HEK293 (cell line): ENCODE measurements at regions not wholly inside any gene's neighbourhood (a gene's known extent, or its start where the extent isn't known, plus 50 kb on each side); places are given as distances from the start of the nearest gene placed in this dataset.

Source experiments
- CTCF ChIA-PET: fragments of 350-600 bp; formaldehyde crosslinking; extraction: SDS; loops from one replicate; lab custom pipeline; 2021; ENCODE audit warnings: antibody characterized with exemption; lab: Yijun Ruan, JAX
- POLR2A ChIA-PET: fragments of 300-600 bp; formaldehyde crosslinking; extraction: SDS; loops from one replicate; lab custom pipeline; 2020; ENCODE audit warnings: antibody characterized with exemption, inconsistent platforms; lab: Yijun Ruan, JAX
- H3K27ac ChIP-seq: fragments of 200-500 bp; sonication (Bioruptor generic); 2 replicates; pipeline ENCODE4 v1.5.1; 2014; ENCODE audit warnings: low read depth, low read length, control low read depth, inconsistent platforms; ENCODE audit errors: extremely low read depth
- H3K36me3 ChIP-seq, 2 experiments: fragments of 200-500 bp in 1 of 2; sonication (Bioruptor generic) in 1 of 2; 1 replicate in 1 of 2; 2 replicates in 1 of 2; pipeline ENCODE4 v1.5.1; 2014 to 2017; ENCODE audit warnings: inconsistent platforms in 2 of 2, low read length in 2 of 2; ENCODE audit not compliant: control insufficient read depth in 2 of 2, insufficient read depth in 1 of 2
- H3K4me1 ChIP-seq: fragments of 200-500 bp; sonication (Bioruptor generic); 2 replicates; pipeline ENCODE4 v1.5.1; 2014; ENCODE audit warnings: mild to moderate bottlenecking, low read length, inconsistent platforms; ENCODE audit not compliant: control insufficient read depth, insufficient read depth
- H3K4me3 ChIP-seq: 2 replicates; pipeline ENCODE4 v1.5.1; 2011; ENCODE audit warnings: low read depth, mild to moderate bottlenecking, control low read depth, low read length, moderate library complexity
- H3K9me3 ChIP-seq: fragments of 200-500 bp; sonication (Bioruptor generic); 2 replicates; pipeline ENCODE4 v1.5.1; 2014; ENCODE audit warnings: low read depth, low read length, inconsistent platforms; ENCODE audit not compliant: control insufficient read depth, insufficient read depth
- GFI1B ChIP-seq: fragments of 450-650 bp; formaldehyde crosslinking; IDR thresholded peaks from 2 replicates; pipeline ENCODE4 v1.5.1; 2016; ENCODE audit warnings: missing biosample characterization, missing genetic modification characterization
- GLIS1 ChIP-seq: fragments of 450-650 bp; formaldehyde crosslinking; IDR thresholded peaks from 2 replicates; pipeline ENCODE4 v1.5.1; 2016; ENCODE audit warnings: missing biosample characterization, missing genetic modification characterization
- KLF16 ChIP-seq: fragments of 450-650 bp; formaldehyde crosslinking; IDR thresholded peaks from 2 replicates; pipeline ENCODE4 v1.5.1; 2017; ENCODE audit warnings: missing biosample characterization, missing genetic modification characterization
- SETDB1 ChIP-seq: IDR thresholded peaks from one replicate; pipeline ENCODE4 v1.6.1; 2017; ENCODE audit warnings: mild to moderate bottlenecking, low read length, moderate library complexity, mixed read lengths; ENCODE audit not compliant: insufficient read length
- SP2 ChIP-seq: fragments of 450-650 bp; formaldehyde crosslinking; IDR thresholded peaks from 2 replicates; pipeline ENCODE4 v1.5.1; 2016; ENCODE audit warnings: missing biosample characterization, missing genetic modification characterization
- SP3 ChIP-seq: fragments of 450-650 bp; formaldehyde crosslinking; IDR thresholded peaks from 2 replicates; pipeline ENCODE4 v1.5.1; 2016; ENCODE audit warnings: missing biosample characterization, missing genetic modification characterization
- TRIM28 ChIP-seq: IDR thresholded peaks from 2 replicates; pipeline ENCODE4 v1.6.1; 2011; ENCODE audit warnings: low read length, control low read depth, borderline replicate concordance
- YY2 ChIP-seq: fragments of 450-650 bp; formaldehyde crosslinking; IDR thresholded peaks from 2 replicates; pipeline ENCODE4 v1.5.1; 2016; ENCODE audit warnings: missing biosample characterization, missing genetic modification characterization
- ZBTB48 ChIP-seq: fragments of 450-650 bp; formaldehyde crosslinking; IDR thresholded peaks from 2 replicates; pipeline ENCODE4 v1.5.1; 2016; ENCODE audit warnings: missing biosample characterization, missing genetic modification characterization
- ZFP37 ChIP-seq: fragments of 450-650 bp; formaldehyde crosslinking; IDR thresholded peaks from 2 replicates; pipeline ENCODE4 v1.5.1; 2016; ENCODE audit warnings: missing biosample characterization, missing genetic modification characterization
- ZNF169 ChIP-seq: fragments of 450-650 bp; formaldehyde crosslinking; IDR thresholded peaks from 2 replicates; pipeline ENCODE4 v1.5.1; 2016; ENCODE audit warnings: missing biosample characterization, missing genetic modification characterization
- ZNF214 ChIP-seq: fragments of 450-650 bp; formaldehyde crosslinking; IDR thresholded peaks from 2 replicates; pipeline ENCODE4 v1.5.1; 2017; ENCODE audit warnings: missing biosample characterization, mild to moderate bottlenecking, missing genetic modification characterization, borderline replicate concordance
- ZNF239 ChIP-seq: fragments of 450-650 bp; formaldehyde crosslinking; IDR thresholded peaks from 2 replicates; pipeline ENCODE4 v1.5.1; 2016; ENCODE audit warnings: missing biosample characterization, missing genetic modification characterization
- ZNF510 ChIP-seq: fragments of 450-650 bp; formaldehyde crosslinking; IDR thresholded peaks from 2 replicates; pipeline ENCODE4 v1.5.1; 2018; ENCODE audit warnings: mild to moderate bottlenecking, missing genetic modification characterization, missing biosample characterization; ENCODE audit not compliant: insufficient replicate concordance
- ZNF571 ChIP-seq: fragments of 450-650 bp; formaldehyde crosslinking; IDR thresholded peaks from 2 replicates; pipeline ENCODE4 v1.5.0; 2017; ENCODE audit warnings: missing biosample characterization, missing genetic modification characterization
- ZNF610 ChIP-seq: fragments of 450-650 bp; formaldehyde crosslinking; IDR thresholded peaks from 2 replicates; pipeline ENCODE4 v1.5.1; 2016; ENCODE audit warnings: missing biosample characterization, missing genetic modification characterization, borderline replicate concordance
- ZNF623 ChIP-seq: fragments of 450-650 bp; formaldehyde crosslinking; IDR thresholded peaks from 2 replicates; pipeline ENCODE4 v1.5.1; 2016; ENCODE audit warnings: missing biosample characterization, missing genetic modification characterization
- ZNF791 ChIP-seq: fragments of 450-650 bp; formaldehyde crosslinking; IDR thresholded peaks from 2 replicates; pipeline ENCODE4 v1.5.1; 2016; ENCODE audit warnings: missing biosample characterization, missing genetic modification characterization
- TF ChIP-seq, protein P1 (sequence below): fragments of 450-650 bp; formaldehyde crosslinking; IDR thresholded peaks from 2 replicates; pipeline ENCODE4 v1.5.1; 2017; ENCODE audit warnings: missing biosample characterization, missing genetic modification characterization
- TF ChIP-seq, protein P2 (sequence below): fragments of 450-650 bp; formaldehyde crosslinking; IDR thresholded peaks from 2 replicates; pipeline ENCODE4 v1.5.1; 2016; ENCODE audit warnings: missing biosample characterization, missing genetic modification characterization
- TF ChIP-seq, protein P3 (sequence below): fragments of 450-650 bp; formaldehyde crosslinking; IDR thresholded peaks from 2 replicates; pipeline ENCODE4 v1.5.1; 2017; ENCODE audit warnings: missing biosample characterization, missing genetic modification characterization
- TF ChIP-seq, protein P4 (sequence below): fragments of 450-650 bp; formaldehyde crosslinking; IDR thresholded peaks from 2 replicates; pipeline ENCODE4; 2016; ENCODE audit warnings: missing biosample characterization, missing genetic modification characterization
- TF ChIP-seq, protein P5 (sequence below): fragments of 450-650 bp; formaldehyde crosslinking; IDR thresholded peaks from 2 replicates; pipeline ENCODE4 v1.5.1; 2017; ENCODE audit warnings: missing biosample characterization, missing genetic modification characterization
- TF ChIP-seq, protein P6 (sequence below): fragments of 450-650 bp; formaldehyde crosslinking; IDR thresholded peaks from 2 replicates; pipeline ENCODE4 v1.5.1; 2016; ENCODE audit warnings: missing biosample characterization, missing genetic modification characterization

DNA sequence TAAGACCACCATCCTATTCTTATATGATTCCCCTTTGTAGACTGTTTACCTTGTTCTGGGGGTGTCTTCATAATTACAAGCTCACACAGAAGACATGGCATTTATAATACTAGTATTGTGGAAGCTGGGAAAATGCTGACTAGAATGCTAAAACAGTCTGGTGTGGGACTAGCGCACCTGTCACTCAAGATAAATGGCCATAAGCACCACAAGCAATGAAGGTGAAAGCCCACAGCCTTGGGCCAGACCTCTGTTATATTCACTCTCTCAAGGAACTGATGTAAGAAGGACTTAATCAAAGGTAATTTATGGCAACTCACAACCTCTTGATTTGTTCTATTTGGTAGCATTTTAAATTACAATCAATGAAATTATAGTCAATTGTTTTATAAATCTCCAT, 721.5 kb downstream of the SEMA5A start (continued):
- TF ChIP-seq ZFP37 (tag by site-specific recombination) = no peak
- TF ChIP-seq, protein P1, sequence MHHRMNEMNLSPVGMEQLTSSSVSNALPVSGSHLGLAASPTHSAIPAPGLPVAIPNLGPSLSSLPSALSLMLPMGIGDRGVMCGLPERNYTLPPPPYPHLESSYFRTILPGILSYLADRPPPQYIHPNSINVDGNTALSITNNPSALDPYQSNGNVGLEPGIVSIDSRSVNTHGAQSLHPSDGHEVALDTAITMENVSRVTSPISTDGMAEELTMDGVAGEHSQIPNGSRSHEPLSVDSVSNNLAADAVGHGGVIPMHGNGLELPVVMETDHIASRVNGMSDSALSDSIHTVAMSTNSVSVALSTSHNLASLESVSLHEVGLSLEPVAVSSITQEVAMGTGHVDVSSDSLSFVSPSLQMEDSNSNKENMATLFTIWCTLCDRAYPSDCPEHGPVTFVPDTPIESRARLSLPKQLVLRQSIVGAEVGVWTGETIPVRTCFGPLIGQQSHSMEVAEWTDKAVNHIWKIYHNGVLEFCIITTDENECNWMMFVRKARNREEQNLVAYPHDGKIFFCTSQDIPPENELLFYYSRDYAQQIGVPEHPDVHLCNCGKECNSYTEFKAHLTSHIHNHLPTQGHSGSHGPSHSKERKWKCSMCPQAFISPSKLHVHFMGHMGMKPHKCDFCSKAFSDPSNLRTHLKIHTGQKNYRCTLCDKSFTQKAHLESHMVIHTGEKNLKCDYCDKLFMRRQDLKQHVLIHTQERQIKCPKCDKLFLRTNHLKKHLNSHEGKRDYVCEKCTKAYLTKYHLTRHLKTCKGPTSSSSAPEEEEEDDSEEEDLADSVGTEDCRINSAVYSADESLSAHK (tag by site-specific recombination) = no peak
- no peak for TF ChIP-seq GFI1B (tag by site-specific recombination)
- no peak for TF ChIP-seq GLIS1
- TF ChIP-seq, protein P2, sequence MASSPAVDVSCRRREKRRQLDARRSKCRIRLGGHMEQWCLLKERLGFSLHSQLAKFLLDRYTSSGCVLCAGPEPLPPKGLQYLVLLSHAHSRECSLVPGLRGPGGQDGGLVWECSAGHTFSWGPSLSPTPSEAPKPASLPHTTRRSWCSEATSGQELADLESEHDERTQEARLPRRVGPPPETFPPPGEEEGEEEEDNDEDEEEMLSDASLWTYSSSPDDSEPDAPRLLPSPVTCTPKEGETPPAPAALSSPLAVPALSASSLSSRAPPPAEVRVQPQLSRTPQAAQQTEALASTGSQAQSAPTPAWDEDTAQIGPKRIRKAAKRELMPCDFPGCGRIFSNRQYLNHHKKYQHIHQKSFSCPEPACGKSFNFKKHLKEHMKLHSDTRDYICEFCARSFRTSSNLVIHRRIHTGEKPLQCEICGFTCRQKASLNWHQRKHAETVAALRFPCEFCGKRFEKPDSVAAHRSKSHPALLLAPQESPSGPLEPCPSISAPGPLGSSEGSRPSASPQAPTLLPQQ = no peak
- TF ChIP-seq TRIM28 = no peak
- no peak for TF ChIP-seq KLF16 (tag by site-specific recombination)
- no peak for TF ChIP-seq ZNF169

DNA sequence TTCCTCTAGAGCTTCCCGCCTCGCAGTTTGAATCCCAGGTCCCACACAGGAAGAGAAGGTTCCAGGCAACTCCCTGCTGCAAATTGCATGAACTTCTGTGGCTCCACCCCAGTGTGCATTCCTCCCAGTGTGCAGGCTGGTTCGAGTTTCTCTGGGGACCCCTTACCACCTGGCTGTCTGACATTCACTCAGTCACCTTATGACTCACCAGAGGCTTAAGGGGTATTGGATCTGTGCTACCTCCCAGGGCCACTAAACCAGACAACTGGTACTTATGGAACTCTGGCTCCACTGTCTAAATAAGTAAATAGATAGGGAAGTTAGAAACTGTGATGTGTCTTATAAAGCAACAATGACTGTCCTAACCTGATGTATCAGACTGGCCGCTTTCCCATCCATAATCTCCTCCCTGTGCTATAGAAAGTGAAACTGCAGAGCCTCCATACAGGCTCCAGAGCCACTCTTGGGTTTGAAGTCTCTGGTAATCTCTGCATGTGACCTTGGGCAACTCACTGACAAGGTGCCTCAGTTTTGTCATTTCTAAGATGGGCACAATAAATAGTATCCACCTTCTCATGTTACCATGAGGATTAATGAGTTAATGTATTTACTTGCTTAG, 720.6 kb downstream of the SEMA5A start:
- H3K27ac ChIP-seq = no peak overlapping the region
- CTCF ChIA-PET = interaction anchor here (0.7 kb wide), 1 partner anchor 303 kb away, joined by 3 read pairs; no protein-coding TSS in a partner anchor
- H3K9me3 ChIP-seq = no peaks in the 10 kb centered on the region
- POLR2A ChIA-PET = no interaction called here
- no peak overlapping the region for H3K4me3 ChIP-seq
- H3K4me1 ChIP-seq = no peaks in the 10 kb centered on the region
- TF ChIP-seq, protein P3, sequence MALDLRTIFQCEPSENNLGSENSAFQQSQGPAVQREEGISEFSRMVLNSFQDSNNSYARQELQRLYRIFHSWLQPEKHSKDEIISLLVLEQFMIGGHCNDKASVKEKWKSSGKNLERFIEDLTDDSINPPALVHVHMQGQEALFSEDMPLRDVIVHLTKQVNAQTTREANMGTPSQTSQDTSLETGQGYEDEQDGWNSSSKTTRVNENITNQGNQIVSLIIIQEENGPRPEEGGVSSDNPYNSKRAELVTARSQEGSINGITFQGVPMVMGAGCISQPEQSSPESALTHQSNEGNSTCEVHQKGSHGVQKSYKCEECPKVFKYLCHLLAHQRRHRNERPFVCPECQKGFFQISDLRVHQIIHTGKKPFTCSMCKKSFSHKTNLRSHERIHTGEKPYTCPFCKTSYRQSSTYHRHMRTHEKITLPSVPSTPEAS (tag by site-specific recombination) = no peak
- TF ChIP-seq YY2 (no peak), ZNF214 (tag by site-specific recombination) (no peak), ZBTB48 (tag by site-specific recombination) (no peak), ZNF571 (tag by site-specific recombination) (no peak), ZNF791 (tag by site-specific recombination) (no peak), ZNF510 (tag by site-specific recombination) (no peak), SP2 (tag by site-specific recombination) (no peak), ZNF623 (tag by site-specific recombination) (no peak), SP3 (tag by site-specific recombination) (no peak), ZNF239 (tag by site-specific recombination) (no peak), ZNF610 (tag by site-specific recombination) (no peak), SETDB1 (no peak)
- TF ChIP-seq, protein P4, sequence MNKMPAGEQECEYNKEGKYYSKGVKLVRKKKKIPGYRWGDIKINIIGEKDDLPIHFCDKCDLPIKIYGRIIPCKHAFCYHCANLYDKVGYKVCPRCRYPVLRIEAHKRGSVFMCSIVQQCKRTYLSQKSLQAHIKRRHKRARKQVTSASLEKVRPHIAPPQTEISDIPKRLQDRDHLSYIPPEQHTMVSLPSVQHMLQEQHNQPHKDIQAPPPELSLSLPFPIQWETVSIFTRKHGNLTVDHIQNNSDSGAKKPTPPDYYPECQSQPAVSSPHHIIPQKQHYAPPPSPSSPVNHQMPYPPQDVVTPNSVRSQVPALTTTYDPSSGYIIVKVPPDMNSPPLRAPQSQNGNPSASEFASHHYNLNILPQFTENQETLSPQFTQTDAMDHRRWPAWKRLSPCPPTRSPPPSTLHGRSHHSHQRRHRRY (tag by site-specific recombination) = no peak
- TF ChIP-seq, protein P5, sequence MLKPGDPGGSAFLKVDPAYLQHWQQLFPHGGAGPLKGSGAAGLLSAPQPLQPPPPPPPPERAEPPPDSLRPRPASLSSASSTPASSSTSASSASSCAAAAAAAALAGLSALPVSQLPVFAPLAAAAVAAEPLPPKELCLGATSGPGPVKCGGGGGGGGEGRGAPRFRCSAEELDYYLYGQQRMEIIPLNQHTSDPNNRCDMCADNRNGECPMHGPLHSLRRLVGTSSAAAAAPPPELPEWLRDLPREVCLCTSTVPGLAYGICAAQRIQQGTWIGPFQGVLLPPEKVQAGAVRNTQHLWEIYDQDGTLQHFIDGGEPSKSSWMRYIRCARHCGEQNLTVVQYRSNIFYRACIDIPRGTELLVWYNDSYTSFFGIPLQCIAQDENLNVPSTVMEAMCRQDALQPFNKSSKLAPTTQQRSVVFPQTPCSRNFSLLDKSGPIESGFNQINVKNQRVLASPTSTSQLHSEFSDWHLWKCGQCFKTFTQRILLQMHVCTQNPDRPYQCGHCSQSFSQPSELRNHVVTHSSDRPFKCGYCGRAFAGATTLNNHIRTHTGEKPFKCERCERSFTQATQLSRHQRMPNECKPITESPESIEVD (tag by site-specific recombination) = no peak
- TF ChIP-seq, protein P6, sequence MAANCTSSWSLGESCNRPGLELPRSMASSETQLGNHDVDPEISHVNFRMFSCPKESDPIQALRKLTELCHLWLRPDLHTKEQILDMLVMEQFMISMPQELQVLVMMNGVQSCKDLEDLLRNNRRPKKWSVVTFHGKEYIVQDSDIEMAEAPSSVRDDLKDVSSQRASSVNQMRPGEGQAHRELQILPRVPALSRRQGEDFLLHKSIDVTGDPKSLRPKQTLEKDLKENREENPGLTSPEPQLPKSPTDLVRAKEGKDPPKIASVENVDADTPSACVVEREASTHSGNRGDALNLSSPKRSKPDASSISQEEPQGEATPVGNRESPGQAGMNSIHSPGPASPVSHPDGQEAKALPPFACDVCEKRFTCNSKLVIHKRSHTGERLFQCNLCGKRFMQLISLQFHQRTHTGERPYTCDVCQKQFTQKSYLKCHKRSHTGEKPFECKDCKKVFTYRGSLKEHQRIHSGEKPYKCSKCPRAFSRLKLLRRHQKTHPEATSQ (tag by site-specific recombination) = no peak
- H3K36me3 ChIP-seq = no peaks in the 10 kb centered on the region
